OCI-LY7 (cell line): ENCODE measurements at regions not wholly inside any gene's neighbourhood (a gene's known extent, or its start where the extent isn't known, plus 50 kb on each side); places are given as distances from the start of the nearest gene placed in this dataset.

Experiments
- EZH2phosphoT487 ChIP-seq: fragments of 200-600 bp; sonication (generic); IDR thresholded peaks from 2 replicates; pipeline ENCODE4 v1.6.1; 2018; ENCODE audit warnings: low read depth, borderline replicate concordance, mild to moderate bottlenecking, mixed run types, antibody characterized with exemption, low read length, moderate library complexity, mixed read lengths
- TF ChIP-seq, protein P1 (sequence below): fragments of 200-600 bp; sonication (generic); conservative IDR thresholded peaks from 2 replicates; pipeline ENCODE4 v1.5.1; 2014; ENCODE audit warnings: mild to moderate bottlenecking, antibody characterized with exemption, low read length, moderate library complexity, mixed read lengths

DNA sequence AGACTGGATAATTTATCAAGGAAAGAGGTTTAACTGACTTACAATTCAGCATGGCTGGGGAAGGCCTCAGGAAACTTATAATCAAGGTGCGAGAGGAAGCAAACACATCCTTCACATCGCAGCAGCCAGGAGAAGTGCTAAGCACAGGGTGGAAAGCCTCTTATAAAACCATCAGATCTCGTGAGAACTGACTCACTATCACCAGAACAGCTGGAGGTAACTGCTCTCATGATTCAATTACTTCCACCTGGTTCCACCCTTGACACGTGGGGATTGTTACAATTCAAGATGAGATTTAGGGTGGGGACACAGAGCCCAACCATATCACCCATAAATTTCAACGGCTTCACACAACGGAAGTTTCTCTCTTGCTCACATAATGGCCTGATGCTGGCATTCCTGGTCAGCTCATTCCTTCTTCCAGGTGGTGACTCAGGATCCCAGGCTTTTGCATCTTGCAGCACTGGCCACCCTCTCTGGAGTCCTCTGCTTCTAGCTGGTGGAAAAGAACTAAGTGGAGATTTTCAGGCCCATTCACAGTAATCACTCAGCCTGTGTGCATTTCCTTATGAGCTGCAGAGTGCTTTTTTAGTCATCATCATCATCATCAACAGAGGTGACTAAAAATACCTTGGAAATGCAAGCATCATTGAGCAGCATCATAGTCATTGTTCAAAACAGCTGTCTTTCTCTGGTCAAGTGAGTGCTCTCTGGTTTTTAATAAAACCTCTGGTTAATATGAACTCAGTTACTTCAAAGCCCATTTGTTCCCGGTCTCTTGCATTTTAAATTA lies 308.1 kb downstream of the SFMBT2 start:
- TF ChIP-seq, protein P1, sequence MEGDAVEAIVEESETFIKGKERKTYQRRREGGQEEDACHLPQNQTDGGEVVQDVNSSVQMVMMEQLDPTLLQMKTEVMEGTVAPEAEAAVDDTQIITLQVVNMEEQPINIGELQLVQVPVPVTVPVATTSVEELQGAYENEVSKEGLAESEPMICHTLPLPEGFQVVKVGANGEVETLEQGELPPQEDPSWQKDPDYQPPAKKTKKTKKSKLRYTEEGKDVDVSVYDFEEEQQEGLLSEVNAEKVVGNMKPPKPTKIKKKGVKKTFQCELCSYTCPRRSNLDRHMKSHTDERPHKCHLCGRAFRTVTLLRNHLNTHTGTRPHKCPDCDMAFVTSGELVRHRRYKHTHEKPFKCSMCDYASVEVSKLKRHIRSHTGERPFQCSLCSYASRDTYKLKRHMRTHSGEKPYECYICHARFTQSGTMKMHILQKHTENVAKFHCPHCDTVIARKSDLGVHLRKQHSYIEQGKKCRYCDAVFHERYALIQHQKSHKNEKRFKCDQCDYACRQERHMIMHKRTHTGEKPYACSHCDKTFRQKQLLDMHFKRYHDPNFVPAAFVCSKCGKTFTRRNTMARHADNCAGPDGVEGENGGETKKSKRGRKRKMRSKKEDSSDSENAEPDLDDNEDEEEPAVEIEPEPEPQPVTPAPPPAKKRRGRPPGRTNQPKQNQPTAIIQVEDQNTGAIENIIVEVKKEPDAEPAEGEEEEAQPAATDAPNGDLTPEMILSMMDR = no peak
- TF ChIP-seq EZH2phosphoT487 = no peak
